IPS-18c (cell line): ENCODE measurements at regions not wholly inside any gene's neighbourhood (a gene's known extent, or its start where the extent isn't known, plus 50 kb on each side); places are given as distances from the start of the nearest gene placed in this dataset.

Source experiments
- H3K4me3 ChIP-seq: 2 replicates; pipeline ENCODE4 v1.7.0; 2013; ENCODE audit warnings: low read depth, mild to moderate bottlenecking, low read length, moderate library complexity; ENCODE audit not compliant: insufficient read depth
- H3K9me3 ChIP-seq: one replicate; pipeline ENCODE4 v1.6.1; 2013; ENCODE audit warnings: mild to moderate bottlenecking, low read length, moderate library complexity; ENCODE audit not compliant: control insufficient read depth, insufficient read depth

GRCh38 chr5:58127255-58128220 is 332.3 kb downstream of the PLK2 start:
- Histone ChIP-seq H3K9me3 (no peaks in the 10 kb centered on the region), H3K4me3 (no peak overlapping the region)

GRCh38 chr5:58123501-58123900 is 336.4 kb downstream of the PLK2 start:
- Histone ChIP-seq H3K9me3 (no peaks in the 10 kb centered on the region), H3K4me3 (no peak overlapping the region)

DNA sequence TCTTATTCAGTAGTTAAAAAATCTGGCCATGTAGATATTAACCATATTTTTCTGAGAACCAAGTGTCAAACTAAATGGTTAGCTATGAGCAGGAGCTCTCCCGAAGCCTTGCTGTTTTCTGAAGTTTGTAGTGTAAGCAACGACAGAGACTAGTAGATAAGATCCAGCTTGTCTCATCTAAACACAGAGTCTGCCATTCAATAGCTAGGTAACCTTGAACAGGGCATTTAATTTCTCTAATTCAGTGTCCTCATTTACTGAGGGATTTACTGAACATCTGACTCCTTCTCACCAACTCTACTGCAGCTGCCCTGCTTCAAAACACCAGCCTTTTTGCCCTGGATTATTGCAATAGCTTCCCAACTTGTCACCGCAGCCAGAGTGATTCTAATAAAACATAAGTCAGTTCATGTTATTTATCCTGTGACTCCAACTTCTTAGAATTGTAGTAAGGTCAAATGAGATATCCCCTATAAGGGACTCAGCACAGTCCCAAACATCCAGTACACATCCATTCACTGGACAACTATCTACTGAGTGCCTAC is 337.0 kb downstream of the PLK2 start:
- Histone ChIP-seq H3K9me3 (no peaks in the 10 kb centered on the region), H3K4me3 (no peak overlapping the region)

GRCh38 chr5:58122157-58122556 is 337.7 kb downstream of the PLK2 start:
- H3K9me3 ChIP-seq: no peaks in the 10 kb centered on the region
- H3K4me3 ChIP-seq: no peak overlapping the region

DNA sequence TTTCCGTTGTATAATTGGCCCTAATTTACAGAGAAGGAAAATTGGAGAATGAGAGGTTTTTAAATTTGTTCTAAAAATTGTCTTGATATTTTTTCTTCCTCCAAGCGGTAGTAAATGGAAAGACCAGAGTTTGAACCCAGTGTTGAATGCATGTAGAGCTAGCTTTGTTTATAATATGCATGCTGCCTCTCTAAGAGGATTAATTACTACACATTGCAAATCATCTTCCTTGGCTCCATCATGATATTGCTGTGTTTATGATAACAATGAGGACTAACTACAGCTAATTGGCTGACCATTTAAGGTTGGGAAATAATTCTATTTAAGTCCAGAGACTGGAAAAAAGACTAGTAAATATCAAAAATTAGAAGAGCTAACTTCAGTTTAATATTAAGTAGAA is 338.5 kb downstream of the PLK2 start:
- Histone ChIP-seq H3K9me3 (no peaks in the 10 kb centered on the region), H3K4me3 (no peak overlapping the region)

GRCh38 chr5:58117542-58117941 is 342.3 kb downstream of the PLK2 start:
- no peak overlapping the region for H3K4me3 ChIP-seq
- no peaks in the 10 kb centered on the region for H3K9me3 ChIP-seq

DNA sequence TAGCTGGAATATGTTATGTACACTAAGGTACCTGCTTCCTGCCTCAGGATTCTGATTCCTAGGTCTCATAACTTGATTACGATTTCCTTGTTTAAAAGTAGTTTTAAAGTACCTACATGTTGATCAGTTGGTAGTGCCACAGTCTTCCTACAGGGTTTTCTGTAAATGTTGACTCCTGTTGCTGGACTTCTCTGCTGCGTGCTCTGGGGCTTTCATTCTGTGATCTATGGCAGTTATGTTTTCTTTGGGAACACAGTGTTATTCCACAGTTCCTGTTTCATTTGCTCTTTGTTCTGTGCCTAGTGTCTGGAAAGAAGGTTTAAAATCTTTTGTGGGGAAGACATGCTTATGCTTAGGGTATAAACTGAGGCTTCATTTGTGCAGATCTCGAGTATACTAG is 343.5 kb downstream of the PLK2 start:
- Histone ChIP-seq H3K9me3 (no peaks in the 10 kb centered on the region), H3K4me3 (no peak overlapping the region)

- no peaks in the 10 kb centered on the region for H3K9me3 ChIP-seq
- no peak overlapping the region for H3K4me3 ChIP-seq
Measured at GRCh38 chr5:58115811-58116210, 344.1 kb downstream of the PLK2 start.

DNA sequence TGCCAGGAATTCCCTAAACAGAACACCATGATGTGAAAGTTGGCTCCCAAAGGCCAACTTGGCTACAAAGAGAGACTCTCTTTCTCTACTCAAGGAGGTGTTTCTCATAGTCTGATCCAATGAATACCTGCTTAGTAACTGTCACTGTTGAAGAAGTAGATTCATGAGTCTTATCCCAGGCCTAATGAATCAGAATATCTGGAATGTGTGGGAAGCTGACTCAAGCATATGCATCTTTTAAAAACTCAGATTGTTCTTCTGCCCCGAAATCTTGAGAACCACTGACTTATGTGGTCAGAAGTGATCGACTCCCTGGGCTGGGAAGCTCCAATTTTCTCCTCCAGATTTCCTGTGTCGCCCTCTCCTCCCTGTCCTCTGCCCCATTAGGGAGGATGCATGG is 345.6 kb downstream of the PLK2 start:
- no peaks in the 10 kb centered on the region for H3K9me3 ChIP-seq
- H3K4me3 ChIP-seq: no peak overlapping the region

GRCh38 chr5:58113172-58113571 is 346.7 kb downstream of the PLK2 start:
- no peaks in the 10 kb centered on the region for H3K9me3 ChIP-seq
- H3K4me3 ChIP-seq: no peak overlapping the region

GRCh38 chr5:58108511-58108910 is 351.4 kb downstream of the PLK2 start:
- Histone ChIP-seq H3K9me3 (no peaks in the 10 kb centered on the region), H3K4me3 (no peak overlapping the region)

GRCh38 chr5:58107704-58108103 is 352.2 kb downstream of the PLK2 start:
- H3K9me3 ChIP-seq: no peaks in the 10 kb centered on the region
- no peak overlapping the region for H3K4me3 ChIP-seq

GRCh38 chr5:58106754-58107410 is 353.0 kb downstream of the PLK2 start:
- H3K4me3 ChIP-seq: no peak overlapping the region
- H3K9me3 ChIP-seq: no peaks in the 10 kb centered on the region

DNA sequence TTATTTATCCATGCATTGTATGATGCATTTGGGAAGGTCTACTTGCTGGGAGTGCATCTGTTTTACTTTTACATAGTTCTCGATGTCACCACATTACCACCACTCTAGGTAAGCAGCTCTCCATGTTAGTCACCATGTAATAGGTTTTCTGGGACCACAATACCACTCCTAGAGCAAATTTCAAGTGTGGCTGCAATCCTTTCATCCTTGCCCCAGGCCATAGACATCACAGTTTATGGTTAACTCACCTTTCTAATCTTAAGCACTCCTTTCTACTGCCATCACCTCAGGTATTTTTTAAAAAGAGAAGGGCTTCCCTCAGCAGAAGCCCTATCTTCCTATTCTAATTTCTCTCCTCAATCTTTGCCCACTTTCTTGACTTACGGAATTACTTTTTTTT is 354.1 kb downstream of the PLK2 start:
- H3K9me3 ChIP-seq: no peaks in the 10 kb centered on the region
- H3K4me3 ChIP-seq: no peak overlapping the region

- H3K4me3 ChIP-seq: no peak overlapping the region
- no peaks in the 10 kb centered on the region for H3K9me3 ChIP-seq
Measured at GRCh38 chr5:58099257-58099656, 360.6 kb downstream of the PLK2 start.

- Histone ChIP-seq H3K9me3 (no peaks in the 10 kb centered on the region), H3K4me3 (no peak overlapping the region)
Measured at GRCh38 chr5:58094031-58094430, 365.9 kb downstream of the PLK2 start.

DNA sequence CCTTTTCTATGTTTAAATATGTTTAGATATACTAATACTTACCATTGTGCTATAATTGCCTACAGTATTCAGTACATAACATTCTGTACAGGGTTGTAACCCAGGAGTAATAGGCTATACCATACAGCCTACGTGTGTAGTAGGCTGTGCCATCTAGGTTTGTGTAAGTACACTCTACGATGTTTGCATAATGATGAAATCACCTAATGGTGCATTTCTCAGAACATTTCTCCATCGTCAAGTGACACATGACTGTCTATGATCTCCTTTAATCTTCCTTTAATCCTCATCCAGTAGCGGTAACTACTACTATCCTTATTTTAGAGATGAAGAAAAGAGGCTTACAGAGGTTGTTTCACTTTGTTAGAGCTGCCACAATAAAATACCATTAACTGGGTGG is 369.2 kb downstream of the PLK2 start:
- no peaks in the 10 kb centered on the region for H3K9me3 ChIP-seq
- no peak overlapping the region for H3K4me3 ChIP-seq

- Histone ChIP-seq H3K4me3 (no peak overlapping the region), H3K9me3 (no peaks in the 10 kb centered on the region)
Measured at GRCh38 chr5:58088941-58089340, 370.9 kb downstream of the PLK2 start.
